WTC11 (cell line): ENCODE measurements at regions not wholly inside any gene's neighbourhood (a gene's known extent, or its start where the extent isn't known, plus 50 kb on each side); places are given as distances from the start of the nearest gene placed in this dataset.

ENCODE experiments used
- NFE2L1 ChIP-seq: sonication (generic); formaldehyde crosslinking; IDR thresholded peaks from 2 replicates; pipeline ENCODE4 v1.8.1; 2023; ENCODE audit warnings: missing genetic modification reagents
- TF ChIP-seq, protein P1 (sequence below): fragments of 200-600 bp; IDR thresholded peaks from 2 replicates; pipeline ENCODE4 v1.8.0; 2022; ENCODE audit warnings: antibody characterized with exemption

GRCh38 chr1:87180682-87181081 is 148.0 kb upstream of the LMO4 start:
- TF ChIP-seq, protein P1, sequence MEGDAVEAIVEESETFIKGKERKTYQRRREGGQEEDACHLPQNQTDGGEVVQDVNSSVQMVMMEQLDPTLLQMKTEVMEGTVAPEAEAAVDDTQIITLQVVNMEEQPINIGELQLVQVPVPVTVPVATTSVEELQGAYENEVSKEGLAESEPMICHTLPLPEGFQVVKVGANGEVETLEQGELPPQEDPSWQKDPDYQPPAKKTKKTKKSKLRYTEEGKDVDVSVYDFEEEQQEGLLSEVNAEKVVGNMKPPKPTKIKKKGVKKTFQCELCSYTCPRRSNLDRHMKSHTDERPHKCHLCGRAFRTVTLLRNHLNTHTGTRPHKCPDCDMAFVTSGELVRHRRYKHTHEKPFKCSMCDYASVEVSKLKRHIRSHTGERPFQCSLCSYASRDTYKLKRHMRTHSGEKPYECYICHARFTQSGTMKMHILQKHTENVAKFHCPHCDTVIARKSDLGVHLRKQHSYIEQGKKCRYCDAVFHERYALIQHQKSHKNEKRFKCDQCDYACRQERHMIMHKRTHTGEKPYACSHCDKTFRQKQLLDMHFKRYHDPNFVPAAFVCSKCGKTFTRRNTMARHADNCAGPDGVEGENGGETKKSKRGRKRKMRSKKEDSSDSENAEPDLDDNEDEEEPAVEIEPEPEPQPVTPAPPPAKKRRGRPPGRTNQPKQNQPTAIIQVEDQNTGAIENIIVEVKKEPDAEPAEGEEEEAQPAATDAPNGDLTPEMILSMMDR, result no peak
- no peak for TF ChIP-seq NFE2L1 (CRISPR knock-in tag)
